Activated CD8-positive, alpha-beta T cell treated with anti-CD3 and anti-CD28 coated beads for 36 hours (primary cell): ENCODE measurements at regions not wholly inside any gene's neighbourhood (a gene's known extent, or its start where the extent isn't known, plus 50 kb on each side); places are given as distances from the start of the nearest gene placed in this dataset.
"Not testable (repeated sequence)": the region's sequence is repeated elsewhere in the genome, so short reads cannot be mapped to it uniquely, and the experiment has no call there.

Experiments
- ATAC-seq: fragments of 200-7000 bp; cut with Tn5 transposase; one replicate; pipeline ENCODE4 v1.10.0; 2021; ENCODE audit warnings: mild to moderate bottlenecking, moderate library complexity
- CTCF ChIA-PET: fragments of 350-600 bp; sonication (Branson Sonifier 250); formaldehyde crosslinking; loops from one replicate; lab custom pipeline; 2021; ENCODE audit warnings: antibody characterized with exemption; lab: Charles Lee
- POLR2A ChIA-PET: fragments of 350-600 bp; sonication (Branson Sonifier 250); formaldehyde crosslinking; loops from one replicate; lab custom pipeline; 2021; ENCODE audit warnings: antibody characterized with exemption; lab: Charles Lee
- DNase-seq: peaks from one replicate; pipeline ENCODE4 v3.0.0-alpha.2; 2020
- H3K27ac Mint-ChIP-seq: one replicate; pipeline ENCODE4 v1.8.0; 2021; ENCODE audit warnings: mild to moderate bottlenecking, mixed read lengths
- H3K27me3 Mint-ChIP-seq: one replicate; pipeline ENCODE4 v1.8.0; 2021; ENCODE audit warnings: mixed read lengths
- H3K36me3 Mint-ChIP-seq: one replicate; pipeline ENCODE4 v1.8.0; 2021; ENCODE audit warnings: low read depth, mixed read lengths
- H3K4me1 Mint-ChIP-seq: one replicate; pipeline ENCODE4 v1.8.0; 2021; ENCODE audit warnings: low read depth, mixed read lengths
- H3K4me3 Mint-ChIP-seq: one replicate; pipeline ENCODE4 v1.8.0; 2021; ENCODE audit warnings: mild to moderate bottlenecking, moderate library complexity, mixed read lengths
- H3K9me3 Mint-ChIP-seq: one replicate; pipeline ENCODE4 v1.8.0; 2021; ENCODE audit warnings: mixed read lengths
- CTCF ChIP-seq: fragments of 200-600 bp; IDR thresholded peaks from one replicate; pipeline ENCODE4 v1.8.0; 2022; ENCODE audit warnings: antibody characterized with exemption, mild to moderate bottlenecking
- intact Hi-C: fragments of 100-400 bp; cut with micrococcal nuclease; formaldehyde crosslinking; loops from one replicate; pipeline ENCODE4 v1.10.0; 2022

DNA sequence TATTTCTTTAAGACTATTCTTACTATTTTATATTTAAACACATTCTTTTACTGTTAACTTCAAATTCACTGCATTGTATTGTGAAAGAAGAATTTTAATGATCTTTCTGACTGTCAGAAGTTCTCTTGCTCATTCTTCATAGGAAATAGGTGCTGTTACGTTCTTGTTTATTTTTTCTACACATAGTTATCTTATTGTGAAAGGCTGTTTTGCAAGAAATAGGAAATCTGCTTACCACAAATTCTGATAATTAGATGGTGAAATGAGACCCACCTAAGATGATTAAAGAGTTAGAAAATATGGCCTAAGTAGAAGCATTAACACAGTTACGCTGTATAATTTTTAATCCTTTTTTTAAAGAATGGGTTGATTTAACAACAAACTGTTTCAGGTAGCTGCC is 316.1 kb upstream of the ZFP42 start:
- no peak overlapping the region for H3K4me3 Mint-ChIP-seq
- H3K36me3 Mint-ChIP-seq, result no peaks in the 10 kb centered on the region
- H3K4me1 Mint-ChIP-seq, result no peaks in the 10 kb centered on the region
- no peak for TF ChIP-seq CTCF
- ChIA-PET POLR2A (no interaction called here), CTCF (no interaction called here)
- intact Hi-C loops, result no loop called here
- no peak overlapping the region for H3K27ac Mint-ChIP-seq
- ATAC-seq (no peak), DNase-seq (no peak)
- peaks cover 15% of the 10 kb centered on the region for H3K9me3 Mint-ChIP-seq
- no peaks in the 10 kb centered on the region for H3K27me3 Mint-ChIP-seq

DNA sequence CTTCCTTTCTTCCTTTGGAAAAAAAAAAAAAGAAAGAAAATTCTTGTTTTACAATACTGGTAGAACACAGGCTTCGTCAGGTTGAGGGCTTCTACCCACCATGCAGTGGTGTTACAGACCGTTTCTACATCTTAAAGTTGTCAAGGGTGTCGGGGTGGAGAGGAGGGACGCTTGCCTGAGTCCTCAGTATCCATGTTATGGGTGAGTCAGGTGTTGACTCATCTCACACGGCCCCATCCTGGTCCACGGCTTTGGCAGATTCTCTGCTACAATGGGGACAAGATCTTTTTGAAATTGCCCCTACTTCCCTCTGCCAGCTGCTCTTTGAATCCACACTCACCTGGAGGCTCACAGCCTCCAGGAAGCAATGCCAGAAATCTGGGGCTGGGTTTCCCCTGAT is 310.3 kb upstream of the ZFP42 start:
- H3K9me3 Mint-ChIP-seq, result peaks cover 6% of the 10 kb centered on the region
- ChIA-PET POLR2A (no interaction called here), CTCF (no interaction called here)
- H3K27ac Mint-ChIP-seq, result no peak overlapping the region
- no peaks in the 10 kb centered on the region for H3K4me1 Mint-ChIP-seq
- no peak for TF ChIP-seq CTCF
- H3K4me3 Mint-ChIP-seq, result no peak overlapping the region
- H3K36me3 Mint-ChIP-seq, result no peaks in the 10 kb centered on the region
- intact Hi-C loops, result no loop called here
- no peak for ATAC-seq
- DNase-seq, result no peak
- no peaks in the 10 kb centered on the region for H3K27me3 Mint-ChIP-seq

GRCh38 chr4:187687697-187688096 is 307.9 kb upstream of the ZFP42 start:
- CTCF ChIA-PET, result no interaction called here

DNA sequence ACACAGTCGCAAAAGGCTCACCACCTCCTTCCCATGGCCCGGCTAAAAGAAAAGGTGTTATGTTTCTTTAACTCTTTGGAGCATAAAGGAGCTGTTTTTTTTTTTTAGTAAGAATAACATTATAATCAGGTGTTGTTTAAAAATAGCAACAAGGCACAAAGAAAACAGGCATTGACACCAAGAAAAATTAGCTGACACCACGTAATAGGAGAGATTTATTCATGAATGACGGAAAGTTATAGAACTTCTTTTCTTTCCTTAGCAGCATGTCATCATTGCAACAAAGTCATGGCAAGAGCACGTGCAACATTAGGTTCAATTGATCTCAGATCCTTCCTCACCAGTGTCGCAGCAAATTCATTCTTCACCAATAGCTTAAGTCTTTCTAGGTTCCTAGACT is 302.9 kb upstream of the ZFP42 start:
- H3K36me3 Mint-ChIP-seq, result no peaks in the 10 kb centered on the region
- no peaks in the 10 kb centered on the region for H3K4me1 Mint-ChIP-seq
- ChIA-PET POLR2A (no interaction called here), CTCF (no interaction called here)
- no peak overlapping the region for H3K27ac Mint-ChIP-seq
- intact Hi-C loops, result no loop called here
- H3K9me3 Mint-ChIP-seq, result peaks cover 12% of the 10 kb centered on the region
- no peak for DNase-seq
- H3K4me3 Mint-ChIP-seq, result no peak overlapping the region
- no peak for ATAC-seq
- TF ChIP-seq CTCF, result no peak
- H3K27me3 Mint-ChIP-seq, result no peaks in the 10 kb centered on the region

More at GRCh38 chr4:187687697-187688096, 307.9 kb upstream of the ZFP42 start:
- Mint-ChIP-seq H3K27ac (no peak overlapping the region), H3K4me1 (no peaks in the 10 kb centered on the region), H3K9me3 (peaks cover 9% of the 10 kb centered on the region), H3K4me3 (no peak overlapping the region), H3K27me3 (no peaks in the 10 kb centered on the region), H3K36me3 (no peaks in the 10 kb centered on the region)
- DNase-seq, result no peak
- intact Hi-C loops, result no loop called here
- ATAC-seq, result no peak
- no peak for TF ChIP-seq CTCF
- POLR2A ChIA-PET, result no interaction called here

GRCh38 chr4:187695531-187695930 is 300.0 kb upstream of the ZFP42 start:
- CTCF ChIA-PET, DNase-seq, H3K36me3 Mint-ChIP-seq, H3K4me1 Mint-ChIP-seq, H3K4me3 Mint-ChIP-seq, ATAC-seq, H3K27me3 Mint-ChIP-seq, H3K9me3 Mint-ChIP-seq, intact Hi-C loops, POLR2A ChIA-PET, H3K27ac Mint-ChIP-seq: not testable (repeated sequence)

- Mint-ChIP-seq H3K36me3 (no peaks in the 10 kb centered on the region), H3K4me3 (no peak overlapping the region), H3K27me3 (no peaks in the 10 kb centered on the region), H3K4me1 (no peaks in the 10 kb centered on the region), H3K27ac (no peak overlapping the region), H3K9me3 (peaks cover 25% of the 10 kb centered on the region)
- intact Hi-C loops, result no loop called here
- no peak for DNase-seq
- TF ChIP-seq CTCF, result no peak
- ATAC-seq, result no peak
- ChIA-PET POLR2A (no interaction called here), CTCF (no interaction called here)
These were observed 284.0 kb upstream of the ZFP42 start for GRCh38 chr4:187711586-187711985.
